COR-L47 (cell line): ENCODE measurements at regions not wholly inside any gene's neighbourhood (a gene's known extent, or its start where the extent isn't known, plus 50 kb on each side); places are given as distances from the start of the nearest gene placed in this dataset.
"Not testable (repeated sequence)": the region's sequence is repeated elsewhere in the genome, so short reads cannot be mapped to it uniquely, and the experiment has no call there.

Experiments used
- DNase-seq: peaks from one replicate; lab custom pipeline; 2025; lab: John Stamatoyannopoulos, UW

GRCh38 chr10:11667756-11668155 is 56.3 kb upstream of the USP6NL start:
- no peak for DNase-seq

- no peak for DNase-seq
Measured at GRCh38 chr10:11663763-11664555, 52.5 kb upstream of the USP6NL start.

- not testable (repeated sequence) for DNase-seq
Measured at GRCh38 chr10:11663126-11663515, 51.7 kb upstream of the USP6NL start.

- DNase-seq: no peak
Measured at GRCh38 chr10:11661441-11661840, 50.0 kb upstream of the USP6NL start.
